ENCODE measurements at regions not wholly inside any gene's neighbourhood (a gene's known extent, or its start where the extent isn't known, plus 50 kb on each side); places are given as distances from the start of the nearest gene placed in this dataset.

DNA sequence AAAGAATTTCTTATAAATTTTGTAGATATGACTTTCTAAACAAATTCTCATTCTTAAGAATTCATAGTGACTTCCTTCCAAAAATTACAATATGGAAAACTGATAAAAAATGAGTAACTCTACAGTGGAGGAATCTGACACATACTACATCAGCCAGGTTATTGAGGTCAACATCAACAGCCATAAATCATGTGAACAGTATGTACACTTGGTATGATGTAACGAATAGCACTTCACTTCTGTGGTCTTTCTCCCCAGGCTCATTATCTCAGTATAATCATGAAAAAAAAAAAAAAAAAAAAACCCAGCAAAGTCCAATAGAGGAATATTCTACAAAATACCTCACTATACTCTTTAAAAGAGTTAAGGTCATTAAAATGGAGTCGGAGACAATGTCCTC lies 111.2 kb upstream of the SUCLG2 start:
- 40 to 90% (median 81%) methylated on average over 2 of the region's 2 CpGs for WGBS, 5 donors
- intact Hi-C loops (cut with DNase I; ENCODE audit: low total_unique reads) = no loop called here
- H3K27me3 ChIP-seq (replicated peaks in 1 of 7) = no peaks in the 10 kb centered on the region
- no peak overlapping the region for H3K4me3 ChIP-seq
- H3K4me1 ChIP-seq = no peaks in the 10 kb centered on the region
- no peaks in the 10 kb centered on the region for H3K36me3 ChIP-seq
- DNase-seq = no peak
- TF ChIP-seq POLR2A (IDR thresholded peaks at IDR 0.05) = no peak
- H3K9me3 ChIP-seq = peaks cover 0 to 44% (median 38%) of the 10 kb centered on the region in 8 donors
- H3K27ac ChIP-seq = no peak overlapping the region

DNA sequence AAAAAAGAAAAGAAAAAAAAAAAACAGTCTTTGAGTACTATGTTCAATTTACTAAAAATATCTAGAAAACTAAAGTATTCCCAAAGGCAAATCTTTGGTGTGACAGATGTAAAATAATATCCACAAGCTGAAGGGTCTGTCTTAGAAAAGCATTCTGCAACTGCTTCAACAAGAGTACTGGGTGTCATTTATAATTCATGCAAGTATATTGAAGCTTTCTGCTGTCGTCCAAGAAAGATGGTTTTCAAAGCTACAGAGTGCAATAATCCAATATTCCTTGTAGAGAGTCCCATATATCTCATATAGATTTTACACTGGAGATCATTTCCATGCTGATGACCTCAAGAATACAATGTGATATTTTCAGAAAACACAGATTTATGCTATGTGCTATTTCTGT lies 90.9 kb upstream of the SUCLG2 start:
- Histone ChIP-seq H3K9me3 (peaks cover 0 to 21% (median 3%) of the 10 kb centered on the region in 8 donors), H3K4me1 (no peaks in the 10 kb centered on the region), H3K36me3 (peaks cover 0 to 6% (median 0%) of the 10 kb centered on the region in 6 donors), H3K27me3 (replicated peaks in 1 of 7) (no peaks in the 10 kb centered on the region), H3K27ac (no peak overlapping the region), H3K4me3 (no peak overlapping the region)
- intact Hi-C loops (cut with DNase I; ENCODE audit: low total_unique reads) = no loop called here
- TF ChIP-seq POLR2A (IDR thresholded peaks at IDR 0.05) = no peak
- TF ChIP-seq POLR2AphosphoS5 (IDR thresholded peaks at IDR 0.05) = no peak
- no peak for TF ChIP-seq CTCF (IDR thresholded peaks at IDR 0.05 in 8 of 11, conservative IDR thresholded peaks at IDR 0.05 in 3 of 11)
- WGBS, 5 donors = 68 to 88% (median 84%) methylated on average over 1 of the region's 1 CpG
- DNase-seq = no peak

DNA sequence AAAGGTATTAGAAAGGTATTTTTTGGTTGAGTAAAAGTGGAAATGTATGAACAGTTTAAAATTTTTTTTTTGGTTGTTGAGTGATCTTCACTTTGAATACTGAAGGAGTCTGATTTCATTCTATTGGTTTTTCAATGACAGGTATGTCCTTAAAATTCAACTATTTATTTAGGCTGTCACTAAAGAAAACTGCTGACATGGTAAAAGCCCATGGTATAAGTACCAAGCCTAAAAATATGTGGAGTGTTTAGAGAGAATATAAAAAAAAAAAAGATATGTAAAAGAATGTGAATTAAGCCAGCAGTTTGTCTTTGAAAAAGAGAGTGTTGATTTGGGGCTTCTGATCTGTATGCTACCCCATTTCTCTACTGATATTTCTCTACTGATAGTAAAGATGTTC lies 90.3 kb upstream of the SUCLG2 start:
- TF ChIP-seq POLR2AphosphoS5 (IDR thresholded peaks at IDR 0.05) (no peak), POLR2A (IDR thresholded peaks at IDR 0.05) (no peak), CTCF (IDR thresholded peaks at IDR 0.05 in 8 of 11, conservative IDR thresholded peaks at IDR 0.05 in 3 of 11) (no peak)
- H3K27ac ChIP-seq = no peak overlapping the region

GRCh38 chr3:67739851-67740250 lies 85.4 kb upstream of the SUCLG2 start:
- intact Hi-C loops (cut with DNase I; ENCODE audit: low total_unique reads) = no loop called here
- DNase-seq = no peak
- no peaks in the 10 kb centered on the region for H3K4me1 ChIP-seq
- H3K27me3 ChIP-seq (replicated peaks in 1 of 7) = no peaks in the 10 kb centered on the region
- peaks cover 0 to 14% (median 0%) of the 10 kb centered on the region in 8 donors for H3K9me3 ChIP-seq
- no peak overlapping the region for H3K27ac ChIP-seq
- no peaks in the 10 kb centered on the region for H3K36me3 ChIP-seq
- no peak overlapping the region for H3K4me3 ChIP-seq
- no peak for TF ChIP-seq POLR2A (IDR thresholded peaks at IDR 0.05)
- TF ChIP-seq CTCF (IDR thresholded peaks at IDR 0.05 in 8 of 11, conservative IDR thresholded peaks at IDR 0.05 in 3 of 11) = no peak
- no peak for TF ChIP-seq POLR2AphosphoS5 (IDR thresholded peaks at IDR 0.05)

More for the DNA sequence above, 90.3 kb upstream of the SUCLG2 start:
- DNase-seq = no peak
- H3K36me3 ChIP-seq = peaks cover 0 to under 1% (median 0%) of the 10 kb centered on the region in 6 donors
- no peaks in the 10 kb centered on the region for H3K4me1 ChIP-seq
- intact Hi-C loops (cut with DNase I; ENCODE audit: low total_unique reads) = no loop called here
- H3K9me3 ChIP-seq = peaks cover 0 to 15% (median 0%) of the 10 kb centered on the region in 8 donors
- H3K4me3 ChIP-seq = no peak overlapping the region
- no peaks in the 10 kb centered on the region for H3K27me3 ChIP-seq (replicated peaks in 1 of 7)
